ENCODE measurements at regions not wholly inside any gene's neighbourhood (a gene's known extent, or its start where the extent isn't known, plus 50 kb on each side); places are given as distances from the start of the nearest gene placed in this dataset.

- no peak for TF ChIP-seq CTCF (IDR thresholded peaks at IDR 0.05)
- TF ChIP-seq POLR2A (IDR thresholded peaks at IDR 0.05) = no peak
Measured at GRCh38 chr4:157664726-157665125, 444.2 kb downstream of the GRIA2 start.
